NAMALWA (cell line): ENCODE measurements at regions not wholly inside any gene's neighbourhood (a gene's known extent, or its start where the extent isn't known, plus 50 kb on each side); places are given as distances from the start of the nearest gene placed in this dataset.
"Not testable (repeated sequence)": the region's sequence is repeated elsewhere in the genome, so short reads cannot be mapped to it uniquely, and the experiment has no call there.

Source experiments
- DNase-seq: peaks from one replicate; pipeline ENCODE4 v3.0.0-alpha.2; 2015; ENCODE audit warnings: low spot score

- DNase-seq: no peak
These were observed 163.5 kb downstream of the C9orf50 start for GRCh38 chr9:129457325-129457779.

GRCh38 chr9:129456549-129457324 is 164.2 kb downstream of the C9orf50 start:
- DNase-seq: no peak

DNA sequence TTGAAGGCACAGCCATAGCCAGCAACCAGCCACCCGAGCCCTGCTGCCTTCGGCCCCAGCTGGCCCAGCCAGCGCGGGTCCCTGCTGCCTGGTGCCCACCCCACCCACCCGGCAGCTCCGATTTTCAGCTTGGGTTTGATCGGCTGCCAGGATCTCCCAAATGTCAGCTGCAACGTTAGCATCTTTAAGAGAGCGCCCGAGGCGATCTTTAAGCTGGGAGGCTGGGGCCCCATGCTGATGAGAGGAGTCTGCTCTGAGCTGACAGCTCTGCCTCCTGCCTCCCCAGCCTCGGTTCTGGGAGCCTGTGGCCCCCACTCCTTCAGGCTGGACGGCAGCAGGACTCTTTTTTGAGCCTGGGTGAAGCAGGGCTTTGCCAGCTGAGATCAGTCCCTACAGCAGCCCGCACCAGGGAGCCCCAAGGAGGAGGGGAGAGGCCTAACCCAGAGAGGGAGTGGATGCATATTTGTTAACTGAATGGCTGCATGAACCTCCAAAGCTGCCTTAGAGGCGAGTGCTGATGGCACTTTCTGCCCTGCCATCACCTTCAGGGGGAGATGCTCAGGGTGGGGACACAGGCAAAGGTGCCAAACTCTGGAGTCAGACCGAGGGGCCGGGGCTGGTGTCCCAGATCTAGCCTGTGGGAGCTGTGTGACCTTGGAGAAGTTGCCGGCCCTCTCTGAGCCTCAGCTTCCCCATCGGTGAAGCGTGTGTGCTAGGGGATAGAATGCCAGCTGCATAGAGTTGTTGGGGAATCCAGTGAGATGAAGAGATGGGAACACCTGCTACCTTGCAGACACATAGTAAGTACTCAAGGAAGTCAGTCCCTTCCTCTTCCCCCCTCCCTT is 165.5 kb downstream of the C9orf50 start:
- DNase-seq: no peak

DNA sequence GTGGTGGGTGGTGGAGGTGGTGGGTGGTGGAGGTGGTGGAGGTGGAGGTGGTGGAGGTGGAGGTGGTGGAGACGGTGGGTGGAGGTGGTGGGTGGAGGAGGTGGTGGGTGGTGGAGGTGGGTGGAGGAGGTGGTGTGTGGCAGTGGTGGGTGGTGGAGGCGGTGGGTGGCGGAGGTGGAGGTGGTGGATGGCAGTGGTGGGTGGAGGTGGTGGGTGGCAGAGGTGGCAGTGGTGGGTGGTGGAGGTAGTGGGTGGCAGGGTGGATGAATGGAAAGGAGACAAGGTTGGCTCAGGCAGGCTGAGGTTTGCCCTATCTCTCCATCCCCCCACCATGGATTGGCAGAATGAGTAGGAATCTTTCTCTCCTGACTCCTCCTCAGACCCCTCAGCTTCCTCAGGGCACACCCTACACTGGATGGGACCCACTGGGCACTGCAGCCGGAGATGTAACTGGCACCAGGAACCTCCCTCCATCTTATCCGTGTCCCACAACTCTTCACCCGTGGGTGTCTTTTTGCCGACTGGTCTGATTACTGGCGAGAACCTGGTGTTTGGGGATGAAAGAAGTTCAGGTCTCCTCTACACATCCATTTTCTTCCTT is 166.3 kb downstream of the C9orf50 start:
- DNase-seq: no peak

- no peak for DNase-seq
These were observed 167.2 kb downstream of the C9orf50 start for GRCh38 chr9:129453734-129454133.

GRCh38 chr9:129451669-129452068 is 169.2 kb downstream of the C9orf50 start:
- no peak for DNase-seq

DNA sequence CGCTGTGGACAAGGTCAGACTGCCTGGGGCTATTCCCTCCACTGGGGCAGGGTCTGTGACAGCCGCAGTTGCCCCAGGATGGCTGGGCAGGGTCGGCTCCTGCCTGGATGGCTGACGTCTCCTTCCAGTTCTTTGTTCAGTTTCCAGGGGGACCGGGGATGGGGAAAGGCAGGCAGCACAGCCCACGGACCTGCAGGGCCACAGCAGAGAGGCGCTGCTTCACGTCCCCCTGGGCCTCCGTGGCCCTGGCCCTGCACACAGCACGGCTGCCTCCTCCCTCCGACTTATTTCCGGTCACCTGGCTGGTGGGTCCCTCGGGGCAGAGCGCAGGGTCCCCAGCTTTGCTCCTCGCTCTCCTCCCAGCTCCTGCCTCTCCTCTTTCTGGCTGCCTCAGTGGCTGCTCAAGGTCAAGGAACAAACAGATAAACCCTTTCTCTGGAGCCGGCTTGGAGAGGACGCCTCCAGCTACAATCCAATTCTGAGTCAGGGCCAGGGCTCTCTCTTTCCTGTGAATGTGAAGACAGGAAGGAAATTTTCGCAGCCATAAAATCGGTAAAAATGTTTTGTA is 169.7 kb downstream of the C9orf50 start:
- DNase-seq: no peak

GRCh38 chr9:129449066-129449465 is 171.8 kb downstream of the C9orf50 start:
- no peak for DNase-seq

DNA sequence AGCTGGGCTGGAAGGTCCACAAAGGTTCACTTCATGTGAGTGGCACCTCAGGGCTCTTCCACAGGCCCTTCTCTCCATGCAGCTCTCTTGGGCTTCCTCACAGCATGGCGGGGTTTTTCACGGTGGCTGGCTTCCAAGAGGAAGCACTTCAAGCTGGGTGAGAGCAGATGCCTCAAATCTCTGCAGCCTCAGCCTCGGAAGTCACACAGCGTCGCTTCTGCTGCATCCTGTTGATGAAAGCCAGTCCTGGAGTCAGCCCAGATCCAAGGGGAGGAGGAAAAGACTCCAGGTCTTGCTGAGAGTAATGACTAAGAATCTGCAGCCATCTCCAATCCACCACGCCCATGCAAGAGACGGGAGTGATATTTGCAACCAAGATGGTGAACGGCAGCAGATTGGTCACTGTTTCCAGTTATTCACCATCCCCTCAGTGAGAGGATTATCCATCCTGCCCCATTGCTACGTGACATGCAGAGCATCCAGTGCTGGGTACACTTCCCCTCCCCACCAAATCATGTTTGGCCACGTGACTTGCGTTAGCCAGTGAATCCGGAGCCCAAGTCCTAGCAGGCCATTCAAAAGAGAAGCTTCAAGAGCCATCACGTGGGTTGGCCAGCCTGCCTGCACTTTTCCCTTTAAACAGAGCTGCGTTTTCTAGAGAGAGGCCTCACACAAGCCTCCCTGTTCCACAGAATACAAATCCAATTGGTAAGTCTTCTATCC is 173.9 kb downstream of the C9orf50 start:
- DNase-seq: no peak

DNA sequence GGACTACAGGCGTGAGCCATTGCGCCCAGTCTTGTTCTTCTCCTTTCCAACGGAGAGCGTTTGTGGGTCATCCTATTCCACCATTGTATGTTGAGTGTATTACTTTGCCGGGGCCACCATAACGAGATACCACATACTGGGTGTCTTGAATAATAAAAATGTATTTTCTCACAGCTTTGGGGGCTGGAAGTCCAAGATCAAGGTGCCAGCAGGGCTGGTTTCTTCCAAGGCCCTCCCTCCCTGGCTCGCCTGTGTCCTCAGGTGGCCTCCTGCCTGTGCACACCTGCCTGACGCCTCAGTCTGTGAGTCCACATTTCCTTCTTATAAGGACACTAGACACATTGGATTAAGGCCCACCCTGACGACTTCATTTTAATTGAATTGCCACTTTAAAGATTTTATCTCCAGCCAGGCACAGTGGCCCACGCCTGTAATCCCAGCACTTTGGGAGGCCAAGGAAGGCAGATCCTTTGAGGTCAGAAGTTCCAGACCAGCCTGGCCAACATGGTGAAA is 175.1 kb downstream of the C9orf50 start:
- DNase-seq: no peak

- DNase-seq: not testable (repeated sequence)
These were observed 177.3 kb downstream of the C9orf50 start for GRCh38 chr9:129443515-129444164.

GRCh38 chr9:129442803-129443511 is 177.9 kb downstream of the C9orf50 start:
- DNase-seq: no peak

DNA sequence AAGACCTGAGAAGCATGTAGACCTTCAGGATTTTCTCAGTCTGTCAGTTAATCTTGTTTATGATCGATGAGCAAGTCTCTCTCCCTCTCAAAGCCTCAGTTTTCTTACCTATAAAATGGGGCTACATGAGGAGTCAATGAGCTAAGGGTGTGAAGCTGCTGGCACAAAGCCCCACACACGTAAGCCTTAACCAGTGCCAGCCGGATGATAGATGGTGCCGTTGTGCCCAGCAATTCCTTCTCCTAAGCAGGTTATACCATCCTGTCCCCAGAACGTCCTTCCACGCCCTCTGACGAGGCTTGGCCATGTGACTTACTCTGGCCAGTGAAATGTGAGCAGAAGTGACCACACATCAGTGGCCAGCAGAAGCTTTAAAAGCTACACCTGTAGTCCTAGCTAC is 179.0 kb downstream of the C9orf50 start:
- DNase-seq: no peak

DNA sequence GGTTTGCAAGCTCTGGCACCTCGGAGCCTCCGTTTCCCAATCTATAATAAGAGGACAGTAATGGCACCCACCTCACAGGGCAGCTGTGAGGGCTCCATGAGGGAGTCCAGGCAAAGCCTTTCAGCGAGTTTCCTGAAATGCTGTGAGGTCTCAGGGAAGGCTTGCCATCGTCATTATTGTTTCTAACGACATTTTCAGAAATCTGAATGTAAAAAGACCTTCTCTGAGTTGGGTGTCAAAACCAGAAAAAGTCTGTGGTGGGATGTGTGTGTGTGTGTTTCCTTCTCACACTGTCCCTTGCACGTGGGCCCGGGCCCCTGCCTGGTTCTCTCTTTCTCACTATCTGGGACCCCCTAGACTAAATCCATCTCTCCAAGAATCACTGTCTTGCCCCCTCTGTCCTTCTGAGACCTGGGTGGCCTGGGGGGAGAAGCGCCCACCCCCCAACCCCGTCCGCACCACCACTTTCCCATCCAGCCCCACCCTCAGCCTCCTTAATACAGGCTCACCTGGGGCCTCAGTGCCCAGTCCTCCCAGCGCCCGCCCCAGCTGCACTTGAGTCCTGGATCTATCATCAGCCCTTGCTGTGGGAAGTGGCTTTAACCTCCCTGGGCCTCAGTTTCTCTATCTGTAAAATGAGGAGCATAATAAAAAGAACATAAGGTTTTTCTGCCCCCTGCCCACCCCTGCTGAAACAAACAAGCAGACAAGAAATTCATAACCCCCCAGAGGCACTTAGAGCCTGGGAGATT is 180.3 kb downstream of the C9orf50 start:
- no peak for DNase-seq

DNA sequence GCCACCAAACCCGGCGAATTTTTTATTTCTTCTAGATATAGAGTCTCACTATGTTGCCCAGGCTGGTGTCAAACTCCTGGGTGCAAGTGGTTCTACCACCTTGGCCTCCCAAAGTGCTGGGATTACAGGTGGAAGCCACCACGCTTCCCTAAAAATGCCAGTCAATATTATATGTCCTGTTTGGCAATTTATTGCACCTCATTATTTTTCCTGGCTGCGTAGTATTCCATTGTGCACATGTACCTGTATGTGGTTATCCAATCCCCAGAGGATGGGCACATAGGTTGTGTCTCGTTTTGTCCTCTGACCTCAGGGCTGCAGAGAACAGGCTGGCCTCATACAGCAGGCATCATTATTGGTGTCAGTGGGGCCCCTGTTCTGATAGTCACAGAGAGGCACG is 181.7 kb downstream of the C9orf50 start:
- DNase-seq: no peak

- no peak for DNase-seq
These were observed 183.1 kb downstream of the C9orf50 start for GRCh38 chr9:129437626-129438323.

DNA sequence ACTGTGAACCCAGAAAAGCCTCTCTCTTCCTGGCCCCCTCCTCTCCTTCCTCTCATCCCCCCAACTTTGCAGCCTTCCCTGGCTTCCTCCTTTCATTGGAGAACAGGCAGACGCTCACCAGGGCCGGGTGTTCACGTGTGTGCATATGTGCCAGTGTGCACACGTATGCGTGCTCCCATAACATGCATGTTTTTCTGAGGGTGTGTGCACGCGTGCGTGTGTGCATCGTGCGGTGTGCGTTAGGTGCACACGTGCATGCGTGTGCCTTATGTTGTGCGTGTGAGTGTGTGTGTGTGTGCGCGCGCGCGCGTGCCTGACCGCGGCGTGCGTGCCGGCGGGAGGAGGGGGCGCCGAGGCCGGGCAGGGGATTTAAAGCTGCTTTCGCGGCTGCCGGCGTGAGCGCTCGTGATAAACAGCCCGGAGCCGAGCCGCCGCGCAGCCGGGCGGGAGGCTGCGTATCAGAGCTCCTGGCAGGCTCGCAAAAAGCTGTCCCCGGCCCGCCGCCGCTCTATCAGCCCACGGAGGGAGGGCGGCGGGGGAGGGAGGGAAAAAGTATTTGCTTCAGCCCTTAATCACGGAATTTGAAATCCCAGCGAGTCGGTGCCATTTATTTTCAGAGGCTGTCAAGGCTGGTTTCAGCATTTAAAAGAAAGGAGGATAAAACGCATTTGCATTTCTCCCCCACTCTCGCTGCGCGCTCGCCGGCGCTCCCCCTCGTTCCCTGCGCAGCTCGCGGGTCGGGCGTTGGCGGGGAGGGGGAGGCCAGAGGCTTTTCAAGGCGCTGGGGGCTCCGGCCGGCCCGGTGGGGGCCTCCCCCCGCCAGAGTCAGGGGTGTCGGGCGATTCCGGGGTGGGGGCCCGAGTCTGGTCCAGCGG is 183.9 kb downstream of the C9orf50 start:
- no peak for DNase-seq
